GM12864 (cell line): ENCODE measurements at regions not wholly inside any gene's neighbourhood (a gene's known extent, or its start where the extent isn't known, plus 50 kb on each side); places are given as distances from the start of the nearest gene placed in this dataset.

Source experiments
- DNase-seq: peaks from one replicate; pipeline ENCODE4 v3.0.0-alpha.2; 2011; ENCODE audit warnings: low read depth
- H3K4me3 ChIP-seq: 2 replicates; pipeline ENCODE4 v1.5.1; 2011; ENCODE audit warnings: mild to moderate bottlenecking, low read depth, low read length, control low read depth
- CTCF ChIP-seq: IDR thresholded peaks from 2 replicates; pipeline ENCODE4 v1.5.1; 2011; ENCODE audit warnings: low read depth, mild to moderate bottlenecking, moderate library complexity, low read length, control low read depth, inconsistent platforms; ENCODE audit errors: missing control alignments

- no peak for DNase-seq
- no peak for TF ChIP-seq CTCF
- H3K4me3 ChIP-seq = no peak overlapping the region
These were observed 246.4 kb upstream of the POU3F1 start for GRCh38 chr1:38292969-38293368.

GRCh38 chr1:38291906-38292521 is 245.4 kb upstream of the POU3F1 start:
- H3K4me3 ChIP-seq = no peak overlapping the region
- DNase-seq = no peak
- no peak for TF ChIP-seq CTCF

GRCh38 chr1:38291336-38291735 is 244.7 kb upstream of the POU3F1 start:
- TF ChIP-seq CTCF = no peak
- H3K4me3 ChIP-seq = no peak overlapping the region
- no peak for DNase-seq

- no peak for DNase-seq
- H3K4me3 ChIP-seq = no peak overlapping the region
- no peak for TF ChIP-seq CTCF
These were observed 242.4 kb upstream of the POU3F1 start for GRCh38 chr1:38289034-38289433.

- no peak for DNase-seq
- TF ChIP-seq CTCF = no peak
These were observed 241.0 kb upstream of the POU3F1 start for GRCh38 chr1:38287547-38287946.

GRCh38 chr1:38287036-38287435 is 240.4 kb upstream of the POU3F1 start:
- TF ChIP-seq CTCF = no peak
- no peak overlapping the region for H3K4me3 ChIP-seq

More at GRCh38 chr1:38287547-38287946, 241.0 kb upstream of the POU3F1 start:
- H3K4me3 ChIP-seq = no peak overlapping the region

GRCh38 chr1:38285807-38286530 is 239.4 kb upstream of the POU3F1 start:
- DNase-seq = no peak
- H3K4me3 ChIP-seq = no peak overlapping the region
- no peak for TF ChIP-seq CTCF

More at GRCh38 chr1:38287036-38287435, 240.4 kb upstream of the POU3F1 start:
- no peak for DNase-seq
